IPS DF 4.7 (cell line): ENCODE measurements at regions not wholly inside any gene's neighbourhood (a gene's known extent, or its start where the extent isn't known, plus 50 kb on each side); places are given as distances from the start of the nearest gene placed in this dataset.

Experiments used
- DNase-seq: peaks from one replicate; pipeline ENCODE4 v3.0.0-alpha.2; 2013; ENCODE audit warnings: low spot score; ENCODE audit errors: extremely low read depth

GRCh38 chr1:38577937-38578270 is 281.7 kb downstream of the RRAGC start:
- no peak for DNase-seq

GRCh38 chr1:38577385-38577784 is 282.2 kb downstream of the RRAGC start:
- DNase-seq: no peak

- no peak for DNase-seq
Observed at GRCh38 chr1:38576241-38576640, 283.3 kb downstream of the RRAGC start.

GRCh38 chr1:38571726-38572125 is 287.8 kb downstream of the RRAGC start:
- DNase-seq: no peak

- DNase-seq: no peak
Observed at GRCh38 chr1:38570657-38570975, 289.0 kb downstream of the RRAGC start.

- no peak for DNase-seq
Observed at GRCh38 chr1:38569932-38570656, 289.5 kb downstream of the RRAGC start.

- no peak for DNase-seq
Observed at GRCh38 chr1:38568061-38568857, 291.3 kb downstream of the RRAGC start.

- DNase-seq: no peak
Observed at GRCh38 chr1:38567401-38567800, 292.2 kb downstream of the RRAGC start.

- no peak for DNase-seq
Observed at GRCh38 chr1:38565020-38565491, 294.5 kb downstream of the RRAGC start.

- no peak for DNase-seq
Observed at GRCh38 chr1:38563942-38564735, 295.4 kb downstream of the RRAGC start.

GRCh38 chr1:38561725-38562124 is 297.8 kb downstream of the RRAGC start:
- no peak for DNase-seq

GRCh38 chr1:38561110-38561509 is 298.5 kb downstream of the RRAGC start:
- no peak for DNase-seq

- no peak for DNase-seq
Observed at GRCh38 chr1:38560457-38560856, 299.1 kb downstream of the RRAGC start.

- DNase-seq: no peak
Observed at GRCh38 chr1:38559446-38560165, 300.0 kb downstream of the RRAGC start.

GRCh38 chr1:38558500-38559445 is 300.8 kb downstream of the RRAGC start:
- no peak for DNase-seq

- no peak for DNase-seq
Observed at GRCh38 chr1:38558055-38558454, 301.5 kb downstream of the RRAGC start.

- DNase-seq: no peak
Observed at GRCh38 chr1:38555594-38555993, 304.0 kb downstream of the RRAGC start.

GRCh38 chr1:38555130-38555529 is 304.4 kb downstream of the RRAGC start:
- DNase-seq: no peak

- no peak for DNase-seq
Observed at GRCh38 chr1:38551318-38552307, 308.0 kb downstream of the RRAGC start.
